ENCODE measurements at regions not wholly inside any gene's neighbourhood (a gene's known extent, or its start where the extent isn't known, plus 50 kb on each side); places are given as distances from the start of the nearest gene placed in this dataset.

GRCh38 chr1:195012995-195013394 is 1595.2 kb downstream of the KCNT2 start:
- DNase-seq (no peak), ATAC-seq (ENCODE audit: poor library complexity) (no peak)
- intact Hi-C loops (cut with DNase I) = no loop called here

GRCh38 chr1:195005338-195005737 is 1602.9 kb downstream of the KCNT2 start:
- intact Hi-C loops (cut with DNase I) = no loop called here
- ATAC-seq (ENCODE audit: poor library complexity) = no peak

GRCh38 chr1:194990483-194990882 is 1617.8 kb downstream of the KCNT2 start:
- DNase-seq = no peak
- intact Hi-C loops (cut with DNase I) = no loop called here
- no peak for ATAC-seq (ENCODE audit: poor library complexity)

More at GRCh38 chr1:195005338-195005737, 1602.9 kb downstream of the KCNT2 start:
- DNase-seq = no peak

GRCh38 chr1:194975913-194976312 is 1632.3 kb downstream of the KCNT2 start:
- ATAC-seq (ENCODE audit: poor library complexity) = no peak
- DNase-seq = no peak
- intact Hi-C loops (cut with DNase I) = no loop called here

GRCh38 chr1:194968916-194969315 is 1639.3 kb downstream of the KCNT2 start:
- intact Hi-C loops (cut with DNase I) = no loop called here
- ATAC-seq (ENCODE audit: poor library complexity) = no peak

GRCh38 chr1:194959795-194960194 is 1648.4 kb downstream of the KCNT2 start:
- ATAC-seq (ENCODE audit: poor library complexity) (no peak), DNase-seq (no peak)
- intact Hi-C loops (cut with DNase I) = no loop called here

More at GRCh38 chr1:194968916-194969315, 1639.3 kb downstream of the KCNT2 start:
- no peak for DNase-seq

GRCh38 chr1:194952171-194952570 is 1656.1 kb downstream of the KCNT2 start:
- intact Hi-C loops (cut with DNase I) = no loop called here
- DNase-seq = no peak
- no peak for ATAC-seq (ENCODE audit: poor library complexity)

- intact Hi-C loops (cut with DNase I) = no loop called here
- DNase-seq (no peak), ATAC-seq (ENCODE audit: poor library complexity) (no peak)
These were observed 1657.7 kb downstream of the KCNT2 start for GRCh38 chr1:194950584-194950983.

- intact Hi-C loops (cut with DNase I) = no loop called here
- ATAC-seq (ENCODE audit: poor library complexity) (peak; percentile 70), DNase-seq (no peak)
These were observed 1667.8 kb downstream of the KCNT2 start for GRCh38 chr1:194940336-194941030.

GRCh38 chr1:194935864-194936263 is 1672.4 kb downstream of the KCNT2 start:
- ATAC-seq (ENCODE audit: poor library complexity) = no peak
- intact Hi-C loops (cut with DNase I) = no loop called here
- DNase-seq = no peak

- ATAC-seq (ENCODE audit: poor library complexity) = no peak
- intact Hi-C loops (cut with DNase I) = no loop called here
- no peak for DNase-seq
These were observed 1677.1 kb downstream of the KCNT2 start for GRCh38 chr1:194931166-194931565.

- ATAC-seq (ENCODE audit: poor library complexity) = no peak
- intact Hi-C loops (cut with DNase I) = no loop called here
- DNase-seq = no peak
These were observed 1678.1 kb downstream of the KCNT2 start for GRCh38 chr1:194930132-194930531.

- intact Hi-C loops (cut with DNase I) = no loop called here
- ATAC-seq (ENCODE audit: poor library complexity) = no peak
- no peak for DNase-seq
These were observed 1678.9 kb downstream of the KCNT2 start for GRCh38 chr1:194929357-194929756.

- DNase-seq (no peak), ATAC-seq (ENCODE audit: poor library complexity) (no peak)
- intact Hi-C loops (cut with DNase I) = no loop called here
These were observed 1689.1 kb downstream of the KCNT2 start for GRCh38 chr1:194919146-194919545.

- DNase-seq = no peak
- no peak for ATAC-seq (ENCODE audit: poor library complexity)
- intact Hi-C loops (cut with DNase I) = no loop called here
These were observed 1690.5 kb downstream of the KCNT2 start for GRCh38 chr1:194917769-194918168.

GRCh38 chr1:194908643-194909042 is 1699.6 kb downstream of the KCNT2 start:
- DNase-seq (no peak), ATAC-seq (ENCODE audit: poor library complexity) (no peak)
- intact Hi-C loops (cut with DNase I) = no loop called here

GRCh38 chr1:194903524-194903923 is 1704.7 kb downstream of the KCNT2 start:
- no peak for DNase-seq

GRCh38 chr1:194889310-194889709 is 1702.9 kb upstream of the B3GALT2 start:
- intact Hi-C loops (cut with DNase I) = no loop called here

More at GRCh38 chr1:194903524-194903923, 1704.7 kb downstream of the KCNT2 start:
- intact Hi-C loops (cut with DNase I) = no loop called here
- no peak for ATAC-seq (ENCODE audit: poor library complexity)

GRCh38 chr1:194870860-194871259 is 1684.4 kb upstream of the B3GALT2 start:
- intact Hi-C loops (cut with DNase I) = no loop called here
- ATAC-seq (ENCODE audit: poor library complexity) = no peak
- no peak for DNase-seq

More at GRCh38 chr1:194889310-194889709, 1702.9 kb upstream of the B3GALT2 start:
- ATAC-seq (ENCODE audit: poor library complexity) (no peak), DNase-seq (no peak)

GRCh38 chr1:194866153-194866552 is 1679.7 kb upstream of the B3GALT2 start:
- DNase-seq (no peak), ATAC-seq (ENCODE audit: poor library complexity) (no peak)
- intact Hi-C loops (cut with DNase I) = no loop called here

- intact Hi-C loops (cut with DNase I) = no loop called here
- no peak for ATAC-seq (ENCODE audit: poor library complexity)
These were observed 1679.0 kb upstream of the B3GALT2 start for GRCh38 chr1:194865383-194865782.

More at GRCh38 chr1:194865383-194865782, 1679.0 kb upstream of the B3GALT2 start:
- DNase-seq = no peak

Data from Right ventricle myocardium superior (tissue), 1 donor.